ENCODE measurements at regions not wholly inside any gene's neighbourhood (a gene's known extent, or its start where the extent isn't known, plus 50 kb on each side); places are given as distances from the start of the nearest gene placed in this dataset.

DNA sequence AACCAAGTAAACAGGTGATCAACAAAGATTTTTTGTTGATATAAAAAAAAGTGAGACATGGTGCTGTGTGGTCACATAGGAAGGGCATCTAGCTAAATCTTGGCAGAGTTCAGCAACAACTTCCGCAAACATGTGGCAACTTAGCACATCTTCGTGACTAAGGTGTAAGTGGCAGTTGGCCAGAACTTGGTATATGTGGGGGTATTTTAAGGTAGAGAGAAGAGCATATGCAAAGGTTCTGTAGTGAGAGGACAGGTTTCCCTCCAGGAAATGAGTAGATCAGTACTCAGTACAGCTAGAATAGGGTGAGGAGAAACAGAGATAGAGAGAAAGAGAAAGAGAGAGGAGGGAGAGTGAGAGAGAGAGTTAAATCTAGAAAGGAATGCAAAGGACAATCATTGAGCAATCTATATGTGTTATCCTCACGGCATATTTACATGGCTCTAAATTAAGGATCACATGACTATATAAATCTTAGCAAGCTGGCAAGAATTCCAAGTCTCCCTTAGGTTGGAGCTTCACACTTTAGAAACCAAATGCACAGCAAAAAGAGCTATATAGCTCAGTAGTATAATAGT, 227.7 kb upstream of the HMGA2 start:
- no peak for DNase-seq

DNA sequence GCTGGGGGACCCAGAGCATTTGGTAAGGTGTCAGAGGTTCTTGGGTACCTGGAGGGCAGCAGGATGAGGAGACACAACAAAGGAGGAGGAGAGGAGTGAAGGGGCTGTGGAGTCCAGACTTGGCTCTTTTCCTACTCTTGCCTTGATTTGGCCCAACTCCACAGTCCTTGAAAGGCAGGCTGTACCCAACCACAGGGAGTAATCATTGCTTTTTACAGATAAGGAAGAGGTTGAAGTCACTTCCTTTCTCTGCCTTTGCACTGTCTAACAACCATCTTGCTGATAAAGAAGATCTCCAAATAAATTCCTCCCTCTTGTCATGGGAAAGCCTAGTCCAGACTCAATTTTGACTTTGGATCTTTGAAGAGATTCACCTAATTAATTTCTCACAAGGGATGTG, 226.8 kb upstream of the HMGA2 start:
- DNase-seq: no peak

DNA sequence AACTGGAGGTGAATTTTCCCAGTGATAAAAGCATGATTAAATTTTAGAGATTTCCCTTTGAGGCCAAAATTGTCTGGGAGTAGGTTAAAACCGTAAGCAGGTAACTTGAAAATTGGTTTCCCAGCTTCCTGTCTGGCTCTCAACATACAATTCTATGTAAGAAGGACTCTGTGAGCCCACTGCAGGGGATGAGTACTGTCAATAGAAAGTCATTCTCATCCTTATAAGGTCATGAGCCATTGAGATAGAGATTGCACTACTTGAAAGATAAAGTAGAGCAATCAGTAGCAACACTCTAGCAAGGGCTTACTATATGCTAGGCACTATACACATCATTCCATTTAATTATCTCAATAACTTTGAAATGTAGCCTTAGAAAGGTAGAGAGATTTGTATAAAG, 225.6 kb upstream of the HMGA2 start:
- no peak for DNase-seq

DNA sequence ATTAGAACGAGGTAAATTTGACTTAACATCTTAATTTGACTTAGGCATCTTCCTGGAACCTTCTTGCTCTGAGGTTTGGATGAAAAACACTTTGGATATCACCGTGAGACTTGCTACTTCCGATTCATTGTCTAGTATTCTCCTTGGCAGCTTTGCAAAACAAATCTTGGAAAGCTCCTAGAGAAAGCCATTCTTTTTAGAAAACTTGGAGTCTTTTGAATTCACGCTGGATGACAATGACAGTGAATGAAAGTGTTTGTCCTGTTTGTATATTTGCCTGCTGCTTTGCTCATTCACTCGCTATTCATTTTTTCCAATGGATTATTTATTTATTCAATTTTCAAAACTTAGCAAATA, 222.1 kb upstream of the HMGA2 start:
- DNase-seq: no peak

DNA sequence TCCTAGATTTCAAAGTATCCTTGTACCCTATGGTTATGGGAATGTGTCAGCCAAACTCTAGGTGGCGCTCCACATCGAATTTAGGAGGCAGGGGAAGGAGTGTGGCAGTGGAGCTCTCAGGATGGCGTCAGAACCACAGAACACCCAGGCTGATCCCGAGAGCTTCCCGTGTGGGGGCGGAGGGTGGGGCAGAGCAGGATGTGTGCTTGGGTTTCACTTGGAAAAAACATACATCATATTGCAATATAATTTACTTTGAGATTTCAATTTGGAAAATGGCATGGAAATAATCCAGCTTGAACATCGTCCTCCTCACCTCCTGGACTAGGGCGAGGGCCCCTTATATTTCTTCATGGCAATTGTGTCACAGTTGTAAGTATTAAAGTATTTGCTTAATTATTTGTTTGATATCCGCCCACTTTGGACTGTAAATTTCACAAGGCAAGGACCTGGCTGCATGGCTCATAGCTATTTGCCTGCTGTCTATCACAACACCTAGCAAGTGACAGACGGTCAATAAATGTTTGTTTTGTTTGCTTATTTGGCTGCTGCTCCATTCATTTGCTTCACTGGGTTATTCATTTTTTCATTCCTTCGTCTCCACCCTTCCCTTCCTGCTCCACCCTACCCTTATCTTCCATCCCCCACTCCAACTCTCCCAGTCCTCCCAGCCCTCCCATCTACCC, 221.5 kb upstream of the HMGA2 start:
- peak; percentile 84 to 92 (median 91) for DNase-seq

DNA sequence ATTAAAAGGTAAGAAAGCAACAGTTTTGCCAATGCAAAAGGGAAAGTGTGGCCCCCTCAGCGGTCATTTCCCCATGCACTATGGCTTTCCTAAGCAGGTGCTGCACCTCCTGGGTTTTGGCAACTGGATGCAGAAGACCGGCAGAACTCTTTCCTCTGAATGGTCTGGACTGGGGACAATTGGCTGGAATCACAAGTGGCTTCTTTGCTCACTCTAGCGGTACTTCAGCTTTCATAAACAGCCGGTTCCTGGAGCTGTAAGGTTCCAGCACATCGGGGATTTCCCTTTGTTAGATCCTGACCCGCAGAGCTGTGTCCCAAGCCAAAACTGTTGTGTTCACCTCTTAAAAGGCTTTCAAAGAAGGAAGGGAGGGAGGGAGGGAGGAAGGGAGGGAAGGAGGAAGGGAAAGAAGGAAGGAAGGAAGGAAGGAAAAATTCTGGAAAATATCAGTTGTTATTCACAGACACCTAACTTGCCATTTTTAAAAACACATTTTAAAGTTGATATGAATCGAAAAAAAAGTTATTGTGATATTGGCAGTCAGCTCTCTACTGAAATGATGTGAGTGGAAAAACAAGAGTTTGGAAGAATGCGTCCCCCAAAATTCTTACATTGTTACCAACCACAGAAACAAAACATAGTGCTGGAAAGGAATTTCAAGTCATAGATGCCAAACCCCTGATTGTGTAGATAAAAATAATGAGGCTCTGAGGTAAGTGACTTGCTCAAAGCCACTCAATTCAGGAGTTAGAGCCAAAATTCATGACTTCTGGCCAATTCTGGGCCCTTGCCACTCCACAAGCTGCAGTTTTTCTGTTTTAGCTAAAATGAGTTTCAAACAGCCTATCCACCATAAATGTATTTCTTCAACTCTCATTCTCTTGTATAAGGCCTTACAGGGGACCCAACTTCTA, 220.6 kb upstream of the HMGA2 start:
- DNase-seq: peak; percentile 61 to 91 (median 82)

GRCh38 chr12:65605019-65605418, 219.3 kb upstream of the HMGA2 start:
- peak in 1 of 3 donors; percentile 25 for DNase-seq

GRCh38 chr12:65606008-65606766, 218.1 kb upstream of the HMGA2 start:
- no peak for DNase-seq

DNA sequence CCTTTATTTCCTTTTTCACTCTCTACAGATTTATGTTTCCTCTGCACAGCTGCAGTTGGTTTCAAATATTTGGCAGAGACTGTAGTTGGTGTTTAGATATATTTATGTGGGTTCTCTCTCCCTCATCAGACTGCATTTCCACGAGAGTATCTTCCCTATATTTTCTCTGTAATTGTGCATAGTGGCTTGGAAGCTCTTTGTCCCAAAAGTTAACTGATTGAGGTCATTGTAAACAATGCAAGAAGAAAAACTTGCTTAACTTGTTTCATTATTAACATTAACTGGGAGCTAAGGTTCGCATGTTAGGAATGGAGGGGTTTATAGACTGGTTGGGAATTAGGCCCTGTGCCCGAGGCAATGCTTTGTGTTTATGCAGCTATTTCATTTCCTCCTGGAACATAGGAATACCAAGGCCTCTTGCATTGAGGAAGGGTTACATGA, 216.9 kb upstream of the HMGA2 start:
- DNase-seq: no peak

- no peak for DNase-seq
Measured at GRCh38 chr12:65608319-65608916, 215.9 kb upstream of the HMGA2 start.

GRCh38 chr12:65609359-65609771, 214.9 kb upstream of the HMGA2 start:
- peak in 2 of 3 donors; percentile 29 to 83 for DNase-seq

DNA sequence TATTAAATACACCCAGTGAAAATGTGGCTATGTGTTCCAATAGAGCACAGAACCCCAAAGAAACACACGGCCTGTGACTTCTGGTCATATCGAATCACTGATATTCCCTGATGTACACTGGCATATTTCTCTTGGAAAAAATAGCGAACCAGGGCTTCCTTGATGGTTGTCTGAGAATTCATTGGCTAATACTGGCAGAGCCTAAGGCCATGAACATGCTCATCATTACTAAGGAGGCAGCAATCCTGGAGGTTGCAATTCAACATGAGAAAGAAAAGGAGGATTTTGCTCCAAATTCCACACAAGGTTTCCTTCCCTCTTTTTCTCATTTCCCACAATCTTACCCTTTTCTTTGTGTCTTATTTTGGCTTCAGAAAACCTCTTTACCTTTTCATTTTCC, 212.9 kb upstream of the HMGA2 start:
- DNase-seq: peak in 1 of 3 donors; percentile 21

- peak in 2 of 3 donors; percentile 50 to 68 for DNase-seq
Measured at GRCh38 chr12:65612440-65612839, 211.8 kb upstream of the HMGA2 start.

GRCh38 chr12:65613692-65614091, 210.6 kb upstream of the HMGA2 start:
- DNase-seq: no peak

DNA sequence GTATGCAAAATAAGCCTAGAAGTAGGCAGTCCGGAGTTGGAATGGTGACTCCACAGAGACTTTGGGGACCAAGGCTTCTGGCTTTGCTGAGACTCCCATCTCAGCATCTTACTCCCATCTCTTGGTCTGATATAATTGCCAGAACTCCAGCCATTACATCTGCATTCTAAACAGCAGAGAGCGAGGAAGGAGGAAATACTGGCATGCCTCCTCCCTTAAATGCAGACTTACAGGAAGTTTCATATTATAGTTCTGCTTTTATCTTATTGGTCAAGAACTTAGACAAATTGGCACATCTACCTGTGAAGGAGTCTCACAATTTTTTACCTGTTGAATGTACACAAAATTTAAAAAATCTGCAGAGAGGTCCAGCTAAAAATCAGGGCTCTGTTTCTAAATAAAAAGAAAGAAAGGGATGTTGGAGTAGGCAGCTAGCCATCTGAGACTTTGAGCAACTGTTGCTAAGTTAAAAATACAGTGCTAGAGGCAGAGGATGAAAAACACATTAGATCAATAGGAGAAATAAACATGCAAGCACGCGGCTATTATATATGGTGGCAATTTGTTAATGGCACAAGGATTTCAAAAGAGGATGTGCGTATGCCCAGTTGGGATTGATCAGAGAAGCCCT, 209.9 kb upstream of the HMGA2 start:
- peak in 1 of 3 donors; percentile 72 for DNase-seq

- DNase-seq: peak; percentile 69 to 96 (median 88)
Measured at GRCh38 chr12:65615118-65615517, 209.2 kb upstream of the HMGA2 start.

DNA sequence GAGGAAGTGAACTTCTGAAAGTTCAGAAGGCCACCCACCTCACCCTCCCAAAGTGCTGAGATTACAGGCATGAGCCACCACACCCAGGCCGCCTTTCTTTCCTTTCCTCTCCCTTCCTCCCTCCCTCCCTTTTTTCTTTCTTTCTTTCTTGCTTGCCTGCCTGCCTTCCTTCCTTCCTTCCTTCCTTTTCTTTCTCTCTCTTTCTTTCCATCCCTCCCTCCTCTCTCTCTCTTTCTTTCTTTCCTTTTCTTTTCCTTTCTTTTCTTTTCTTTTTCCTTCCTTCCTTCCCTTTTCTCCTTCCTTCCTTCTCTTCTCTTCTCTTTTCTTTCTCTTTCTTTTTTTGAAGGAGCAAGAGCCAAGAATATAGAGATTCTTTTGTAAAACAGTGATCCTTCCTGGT, 208.3 kb upstream of the HMGA2 start:
- no peak for DNase-seq

- no peak for DNase-seq
Measured at GRCh38 chr12:65618588-65618987, 205.7 kb upstream of the HMGA2 start.

DNA sequence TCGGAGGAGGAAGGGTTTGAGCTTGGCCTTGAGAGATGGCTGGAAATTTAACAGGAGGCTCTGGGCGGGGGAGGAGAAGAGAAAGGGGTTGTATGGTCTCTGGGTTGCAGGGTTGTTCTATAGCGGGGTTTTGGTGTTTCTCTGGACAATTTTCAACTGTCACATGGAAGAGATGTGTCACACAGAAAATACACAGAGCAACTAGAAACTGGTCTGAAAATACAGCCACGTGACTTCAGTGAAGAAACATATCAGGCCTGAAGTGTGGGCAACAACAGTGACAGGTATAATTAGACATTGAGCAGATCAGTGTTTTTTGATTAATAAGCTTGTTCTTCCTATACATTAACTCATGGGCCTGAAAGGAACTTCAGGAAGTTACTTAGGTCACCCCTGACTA, 205.3 kb upstream of the HMGA2 start:
- DNase-seq: no peak

DNA sequence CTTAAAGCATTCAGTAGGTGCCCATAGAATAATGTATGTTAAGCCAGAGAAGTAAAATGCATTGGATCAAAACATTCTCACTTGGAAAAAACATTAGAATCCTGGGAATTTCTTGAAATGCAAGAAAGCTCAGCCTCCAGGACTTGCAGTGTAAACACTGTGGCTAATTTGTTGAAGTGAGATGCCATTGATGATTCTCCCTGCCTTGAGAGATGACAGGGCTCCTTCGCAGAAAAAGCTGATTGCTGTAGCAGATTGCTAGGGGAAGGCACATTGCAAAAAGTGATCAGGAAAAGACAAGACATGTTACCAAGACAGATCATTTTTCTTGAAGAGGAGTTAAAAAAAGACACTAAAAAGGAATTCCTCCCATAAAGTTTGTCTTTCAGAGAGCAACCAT, 204.2 kb upstream of the HMGA2 start:
- no peak for DNase-seq

DNA sequence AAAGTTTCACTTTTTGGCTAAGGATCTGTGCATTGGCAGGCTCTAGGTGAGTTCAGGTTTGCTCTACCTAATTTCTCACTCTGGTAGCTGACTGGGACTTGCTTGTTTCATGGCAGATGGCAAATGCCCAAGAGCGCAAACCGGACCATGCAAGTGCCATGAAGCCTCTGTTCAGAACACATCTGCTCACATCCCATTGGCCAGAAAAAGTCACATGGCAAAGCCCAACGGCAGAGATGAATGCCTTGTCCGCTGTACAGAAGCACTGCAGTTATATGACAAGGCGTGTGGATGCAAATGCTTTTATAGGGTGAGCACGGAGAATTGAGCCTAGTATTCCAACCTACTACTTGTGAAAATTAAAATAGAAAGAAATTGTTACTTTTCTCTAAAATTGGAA, 202.2 kb upstream of the HMGA2 start:
- DNase-seq: no peak

Data from muscle of back (tissue), 3 donors.